ENCODE measurements at regions not wholly inside any gene's neighbourhood (a gene's known extent, or its start where the extent isn't known, plus 50 kb on each side); places are given as distances from the start of the nearest gene placed in this dataset.

DNA sequence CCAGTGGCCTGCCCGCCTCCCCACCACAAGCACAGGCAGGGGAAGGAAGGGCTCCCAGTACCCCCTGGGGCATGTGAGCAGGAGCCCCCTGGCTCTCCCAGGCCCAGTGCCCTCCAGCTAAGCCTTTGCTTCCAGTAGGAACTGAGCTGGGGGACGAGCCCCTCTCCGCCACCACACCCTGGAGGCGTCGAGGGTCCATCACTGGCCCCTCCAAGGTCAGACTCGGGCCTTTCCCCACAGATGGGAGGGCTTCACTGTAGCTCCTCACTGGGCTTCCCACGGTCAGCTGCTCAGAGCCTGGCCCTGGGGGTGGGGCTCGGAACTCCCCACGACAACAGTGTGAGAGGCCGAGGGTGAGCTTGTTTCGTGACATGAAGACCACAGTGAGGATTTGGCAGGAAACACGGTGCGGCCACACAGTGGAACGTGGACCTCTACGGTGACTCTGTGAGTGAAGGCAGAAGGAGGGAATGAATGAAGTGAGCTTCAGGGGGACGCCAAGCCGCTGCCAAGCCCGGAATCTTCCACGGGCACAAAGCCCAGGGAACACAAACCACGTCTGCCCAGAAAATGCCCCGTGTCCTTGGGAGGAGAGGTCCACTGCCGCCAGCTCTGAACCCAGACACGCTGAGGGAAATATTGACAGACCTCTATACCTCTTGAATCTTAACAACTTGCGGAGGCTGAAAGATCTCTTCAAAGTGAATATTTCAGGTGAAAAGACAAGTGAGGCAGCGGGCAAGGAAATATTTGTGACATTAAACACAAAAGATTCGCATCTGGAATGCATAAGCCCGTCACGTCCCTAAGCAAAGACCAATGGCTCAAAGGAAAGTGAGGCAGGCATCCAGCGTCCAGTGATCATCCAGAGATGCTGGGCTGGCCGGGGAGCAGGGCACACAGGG, 144.8 kb upstream of the GPC1 start:
- DNase-seq (ENCODE audit: low spot score), result no peak
- TF ChIP-seq, protein P1, sequence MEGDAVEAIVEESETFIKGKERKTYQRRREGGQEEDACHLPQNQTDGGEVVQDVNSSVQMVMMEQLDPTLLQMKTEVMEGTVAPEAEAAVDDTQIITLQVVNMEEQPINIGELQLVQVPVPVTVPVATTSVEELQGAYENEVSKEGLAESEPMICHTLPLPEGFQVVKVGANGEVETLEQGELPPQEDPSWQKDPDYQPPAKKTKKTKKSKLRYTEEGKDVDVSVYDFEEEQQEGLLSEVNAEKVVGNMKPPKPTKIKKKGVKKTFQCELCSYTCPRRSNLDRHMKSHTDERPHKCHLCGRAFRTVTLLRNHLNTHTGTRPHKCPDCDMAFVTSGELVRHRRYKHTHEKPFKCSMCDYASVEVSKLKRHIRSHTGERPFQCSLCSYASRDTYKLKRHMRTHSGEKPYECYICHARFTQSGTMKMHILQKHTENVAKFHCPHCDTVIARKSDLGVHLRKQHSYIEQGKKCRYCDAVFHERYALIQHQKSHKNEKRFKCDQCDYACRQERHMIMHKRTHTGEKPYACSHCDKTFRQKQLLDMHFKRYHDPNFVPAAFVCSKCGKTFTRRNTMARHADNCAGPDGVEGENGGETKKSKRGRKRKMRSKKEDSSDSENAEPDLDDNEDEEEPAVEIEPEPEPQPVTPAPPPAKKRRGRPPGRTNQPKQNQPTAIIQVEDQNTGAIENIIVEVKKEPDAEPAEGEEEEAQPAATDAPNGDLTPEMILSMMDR (IDR thresholded peaks at IDR 0.05; ENCODE audit: extremely low read depth, missing control alignments), result no peak

GRCh38 chr2:240291337-240292034, 144.0 kb upstream of the GPC1 start:
- DNase-seq (ENCODE audit: low spot score), result no peak
- TF ChIP-seq, protein P1 (IDR thresholded peaks at IDR 0.05; ENCODE audit: extremely low read depth, missing control alignments), result no peak

GRCh38 chr2:240292035-240292574, 143.4 kb upstream of the GPC1 start:
- TF ChIP-seq, protein P1 (IDR thresholded peaks at IDR 0.05; ENCODE audit: extremely low read depth, missing control alignments), result no peak
- DNase-seq (ENCODE audit: low spot score), result no peak

DNA sequence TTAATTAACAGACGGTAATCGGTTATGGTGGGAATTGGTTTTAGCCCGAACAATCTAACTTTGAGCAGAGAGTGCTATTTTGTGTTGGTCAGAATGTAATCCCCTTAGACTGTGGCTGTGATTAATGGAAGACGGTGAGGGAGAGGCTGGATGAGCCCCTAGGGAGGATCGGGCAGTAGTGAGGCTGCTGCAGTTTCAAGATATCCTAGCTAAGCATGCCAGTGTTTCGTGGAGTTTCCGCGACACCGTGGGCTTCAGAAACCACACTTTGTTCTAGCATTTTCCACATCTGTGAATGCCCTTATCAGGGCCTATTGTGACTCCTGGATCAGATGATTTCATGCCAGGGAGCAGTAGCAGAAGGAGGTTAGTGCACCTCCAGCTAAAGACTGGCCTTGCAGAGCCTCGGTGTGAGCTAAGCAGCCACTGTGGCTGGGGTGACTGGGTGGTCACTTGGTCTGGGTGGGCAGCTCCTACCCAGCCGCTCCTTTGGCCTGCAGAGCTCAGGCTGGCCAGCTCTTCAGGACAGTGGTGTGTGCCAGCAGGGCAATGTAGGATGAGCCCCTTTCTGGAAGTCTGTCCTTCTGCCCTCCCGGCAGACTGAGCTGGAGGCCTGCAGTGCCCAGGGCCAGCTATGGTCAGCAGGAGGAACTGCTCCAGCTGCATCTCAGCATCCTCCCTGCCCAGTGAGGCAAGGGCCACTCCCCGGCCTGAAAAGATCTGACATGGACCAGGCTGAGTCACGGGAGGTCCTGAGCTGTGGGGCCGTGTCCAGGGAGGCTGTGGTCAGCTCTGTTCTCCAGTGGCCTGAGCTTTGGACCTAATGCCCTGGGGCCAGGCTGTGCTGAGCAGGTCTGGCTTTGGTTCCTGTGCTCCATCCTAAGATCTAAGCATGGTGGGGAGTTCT, 142.6 kb upstream of the GPC1 start:
- no peak for DNase-seq (ENCODE audit: low spot score)
- TF ChIP-seq, protein P1 (IDR thresholded peaks at IDR 0.05; ENCODE audit: extremely low read depth, missing control alignments), result no peak

DNA sequence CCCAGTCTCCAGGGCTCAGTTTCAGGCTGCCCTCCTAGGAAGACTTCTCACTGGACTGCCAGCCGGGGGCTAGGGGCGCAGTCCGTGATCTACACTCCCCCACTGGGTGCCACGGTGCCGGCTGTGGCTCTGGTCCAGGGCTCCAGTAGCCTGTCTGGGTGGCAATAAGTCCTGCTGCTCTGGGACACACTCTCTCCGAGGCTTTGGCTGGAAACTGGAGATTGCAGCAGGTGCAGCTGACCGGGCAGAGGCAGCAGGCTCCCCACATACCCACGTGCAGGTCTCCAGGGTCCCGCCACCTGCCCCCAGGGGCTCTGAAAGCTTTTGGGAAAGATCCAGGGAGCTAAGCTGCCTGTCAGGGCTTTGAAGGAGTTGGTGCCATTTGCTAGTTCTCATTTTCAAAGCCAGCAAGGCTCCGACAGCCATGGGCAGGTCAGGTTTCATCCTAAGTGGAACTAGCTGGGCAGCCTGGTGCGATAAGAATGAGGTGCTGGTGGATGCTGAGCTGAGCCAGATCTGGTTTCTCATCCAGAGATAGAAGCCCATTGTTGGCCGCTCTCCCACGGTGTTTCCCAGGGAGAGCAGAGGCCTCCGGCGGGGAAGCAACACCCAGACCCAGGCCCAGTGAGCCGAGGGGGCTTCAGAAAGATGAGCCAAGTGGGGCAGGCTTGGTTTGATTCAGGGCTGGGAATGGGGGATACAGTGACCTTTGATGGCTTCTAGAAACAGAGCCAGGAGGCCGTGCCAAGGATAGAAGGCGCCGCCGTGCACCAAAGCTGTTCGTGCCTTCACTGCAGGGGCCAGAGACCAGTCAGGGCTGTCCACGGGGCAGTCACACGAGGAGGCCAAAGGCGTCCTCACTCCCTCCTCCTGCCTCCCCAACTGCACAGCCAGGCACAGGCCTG, 141.7 kb upstream of the GPC1 start:
- no peak for DNase-seq (ENCODE audit: low spot score)
- TF ChIP-seq, protein P1 (IDR thresholded peaks at IDR 0.05; ENCODE audit: extremely low read depth, missing control alignments), result no peak

GRCh38 chr2:240294514-240294913, 140.9 kb upstream of the GPC1 start:
- TF ChIP-seq, protein P1 (IDR thresholded peaks at IDR 0.05; ENCODE audit: extremely low read depth, missing control alignments), result no peak
- no peak for DNase-seq (ENCODE audit: low spot score)
